ENCODE measurements at regions not wholly inside any gene's neighbourhood (a gene's known extent, or its start where the extent isn't known, plus 50 kb on each side); places are given as distances from the start of the nearest gene placed in this dataset.

DNA sequence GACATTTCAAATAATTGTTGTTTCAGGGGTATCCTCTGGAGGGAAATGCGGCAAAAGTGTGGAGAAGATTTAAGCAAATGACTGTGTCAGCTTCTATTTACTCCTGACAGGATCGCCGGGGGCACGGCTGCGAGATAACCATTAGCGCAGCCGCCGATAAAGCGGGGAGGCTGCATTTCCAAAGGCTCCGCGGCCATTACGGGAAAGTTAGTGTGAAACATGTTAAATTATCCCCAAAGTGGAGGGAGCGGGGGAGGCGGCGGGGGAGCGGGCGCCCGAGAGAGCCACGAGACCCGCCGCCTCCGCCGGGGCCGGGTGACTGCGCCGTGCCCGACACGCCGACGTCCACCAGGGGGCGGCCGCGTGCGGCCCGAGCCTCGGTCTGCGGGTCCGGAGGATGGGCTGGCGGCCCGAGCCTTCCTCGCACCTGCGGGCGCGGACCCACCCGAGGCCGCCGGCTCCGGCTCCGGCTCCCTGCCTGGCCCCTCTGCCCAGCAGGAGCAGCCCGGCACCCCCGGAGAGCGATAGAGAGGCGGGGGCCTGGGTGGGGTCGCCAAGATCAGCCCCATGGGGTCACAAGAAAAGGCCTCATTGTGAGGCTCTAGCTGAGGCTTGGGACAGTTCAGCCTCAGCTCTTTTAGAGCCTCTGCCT lies 74.4 kb upstream of the PAX2 start:
- DNase-seq (ENCODE audit: unreplicated experiment) = peak; percentile 16
- Mint-ChIP-seq H3K27me3 (ENCODE audit: insufficient read depth, unreplicated experiment) (peaks cover 62% of the 10 kb centered on the region), H3K27ac (ENCODE audit: low read depth, unreplicated experiment) (no peak overlapping the region), H3K36me3 (ENCODE audit: insufficient read depth, unreplicated experiment) (no peaks in the 10 kb centered on the region), H3K9me3 (ENCODE audit: unreplicated experiment) (no peaks in the 10 kb centered on the region), H3K4me3 (ENCODE audit: unreplicated experiment) (no peak overlapping the region), H3K4me1 (ENCODE audit: insufficient read depth, unreplicated experiment) (no peaks in the 10 kb centered on the region)
- CTCF ChIA-PET = interaction anchor here (0.6 to 1.8 kb wide), 12 partner anchors 12 to 439 kb away, joined by 3 to 6 read pairs (median 4); partner anchors contain the start of gene NDUFB8
- BruUV-seq (replicated peaks) = no TSS peak
- TF ChIP-seq, protein P1, sequence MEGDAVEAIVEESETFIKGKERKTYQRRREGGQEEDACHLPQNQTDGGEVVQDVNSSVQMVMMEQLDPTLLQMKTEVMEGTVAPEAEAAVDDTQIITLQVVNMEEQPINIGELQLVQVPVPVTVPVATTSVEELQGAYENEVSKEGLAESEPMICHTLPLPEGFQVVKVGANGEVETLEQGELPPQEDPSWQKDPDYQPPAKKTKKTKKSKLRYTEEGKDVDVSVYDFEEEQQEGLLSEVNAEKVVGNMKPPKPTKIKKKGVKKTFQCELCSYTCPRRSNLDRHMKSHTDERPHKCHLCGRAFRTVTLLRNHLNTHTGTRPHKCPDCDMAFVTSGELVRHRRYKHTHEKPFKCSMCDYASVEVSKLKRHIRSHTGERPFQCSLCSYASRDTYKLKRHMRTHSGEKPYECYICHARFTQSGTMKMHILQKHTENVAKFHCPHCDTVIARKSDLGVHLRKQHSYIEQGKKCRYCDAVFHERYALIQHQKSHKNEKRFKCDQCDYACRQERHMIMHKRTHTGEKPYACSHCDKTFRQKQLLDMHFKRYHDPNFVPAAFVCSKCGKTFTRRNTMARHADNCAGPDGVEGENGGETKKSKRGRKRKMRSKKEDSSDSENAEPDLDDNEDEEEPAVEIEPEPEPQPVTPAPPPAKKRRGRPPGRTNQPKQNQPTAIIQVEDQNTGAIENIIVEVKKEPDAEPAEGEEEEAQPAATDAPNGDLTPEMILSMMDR (IDR thresholded peaks at IDR 0.05; ENCODE audit: unreplicated experiment) = peak; percentile 80
- intact Hi-C loops (cut with micrococcal nuclease) = loop anchor here (1.0 to 10.0 kb wide), 2 partner anchors 74 to 207 kb away; partner anchors contain the start of gene PAX2
- POLR2A ChIA-PET = interaction anchor here (0.6 kb wide), 1 partner anchor 127 kb away, joined by 3 read pairs; no protein-coding TSS in a partner anchor

DNA sequence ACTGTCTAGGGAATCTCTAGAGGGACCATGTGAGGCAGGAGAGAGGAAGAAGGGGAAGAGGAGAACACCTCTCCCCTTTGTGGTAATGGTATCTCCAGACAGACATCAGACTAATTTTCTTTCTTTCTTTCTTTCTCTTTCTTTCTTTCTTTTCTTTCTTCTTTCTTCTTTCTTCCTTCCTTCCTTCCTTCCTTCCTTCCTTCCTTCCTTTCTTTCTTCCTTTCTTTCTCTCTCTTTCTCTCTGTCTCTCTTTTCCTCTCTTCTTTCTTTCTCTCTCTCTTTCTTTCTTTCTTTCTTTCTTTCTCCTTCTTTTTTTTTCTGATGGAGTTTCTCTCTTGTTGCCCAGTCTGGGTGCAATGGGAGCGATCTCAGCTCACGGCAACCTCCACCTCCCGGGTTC lies 73.2 kb upstream of the PAX2 start:
- POLR2A ChIA-PET = no interaction called here
- no peak for DNase-seq (ENCODE audit: unreplicated experiment)
- Mint-ChIP-seq H3K36me3 (ENCODE audit: insufficient read depth, unreplicated experiment) (no peaks in the 10 kb centered on the region), H3K27ac (ENCODE audit: low read depth, unreplicated experiment) (no peak overlapping the region), H3K4me1 (ENCODE audit: insufficient read depth, unreplicated experiment) (no peaks in the 10 kb centered on the region), H3K27me3 (ENCODE audit: insufficient read depth, unreplicated experiment) (peaks cover 74% of the 10 kb centered on the region), H3K9me3 (ENCODE audit: unreplicated experiment) (no peaks in the 10 kb centered on the region), H3K4me3 (ENCODE audit: unreplicated experiment) (no peak overlapping the region)
- TF ChIP-seq, protein P1 (IDR thresholded peaks at IDR 0.05; ENCODE audit: unreplicated experiment) = no peak
- CTCF ChIA-PET = interaction anchor here (0.7 to 1.8 kb wide), 6 partner anchors 11 to 338 kb away, joined by 3 to 6 read pairs (median 4); no protein-coding TSS in a partner anchor
- no TSS peak for BruUV-seq (replicated peaks)
- intact Hi-C loops (cut with micrococcal nuclease) = loop anchor here (10.0 kb wide), 1 partner anchor 73 kb away; the partner anchor contains the start of gene PAX2

DNA sequence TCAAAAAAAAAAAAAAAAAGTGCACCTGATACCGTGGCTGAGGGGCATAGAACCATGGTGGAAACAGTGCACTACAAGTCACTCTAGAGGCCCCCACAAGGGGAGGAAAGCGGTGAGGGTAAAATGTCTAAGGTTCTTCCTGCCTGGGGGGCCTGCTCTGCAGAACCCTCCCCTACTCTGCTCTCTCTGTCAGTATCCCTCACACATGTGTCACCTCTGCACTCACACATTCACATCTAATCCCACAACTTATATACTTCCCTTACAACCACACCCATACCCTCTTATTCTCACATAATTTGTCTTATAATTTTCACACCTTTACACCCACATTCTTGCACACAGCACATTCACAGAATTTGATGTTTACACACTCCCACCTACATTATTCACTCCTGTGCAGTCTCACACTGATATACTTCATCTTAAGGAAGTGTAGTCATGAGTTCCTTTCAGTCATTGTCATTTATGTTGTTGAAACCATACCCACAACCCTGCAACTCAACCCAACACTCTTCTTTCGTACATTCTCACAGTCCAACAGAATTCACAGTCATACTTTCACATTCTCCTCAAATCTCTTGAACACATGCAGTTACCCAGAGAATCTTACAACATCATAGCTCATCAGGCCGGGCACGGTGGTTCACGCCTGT lies 68.0 kb upstream of the PAX2 start:
- no TSS peak for BruUV-seq (replicated peaks)
- H3K9me3 Mint-ChIP-seq (ENCODE audit: unreplicated experiment) = no peaks in the 10 kb centered on the region
- H3K4me1 Mint-ChIP-seq (ENCODE audit: insufficient read depth, unreplicated experiment) = no peaks in the 10 kb centered on the region
- DNase-seq (ENCODE audit: unreplicated experiment) = no peak
- no peaks in the 10 kb centered on the region for H3K36me3 Mint-ChIP-seq (ENCODE audit: insufficient read depth, unreplicated experiment)
- TF ChIP-seq, protein P1 (IDR thresholded peaks at IDR 0.05; ENCODE audit: unreplicated experiment) = no peak
- no peak overlapping the region for H3K27ac Mint-ChIP-seq (ENCODE audit: low read depth, unreplicated experiment)
- ChIA-PET CTCF (interaction anchor here (0.5 to 0.7 kb wide), 2 partner anchors 16 to 49 kb away, joined by 3 read pairs; no protein-coding TSS in a partner anchor), POLR2A (no interaction called here)
- H3K27me3 Mint-ChIP-seq (ENCODE audit: insufficient read depth, unreplicated experiment) = peaks cover 53% of the 10 kb centered on the region
- intact Hi-C loops (cut with micrococcal nuclease) = loop anchor here (10.0 kb wide), 1 partner anchor 67 kb away; the partner anchor contains the start of gene PAX2
- no peak overlapping the region for H3K4me3 Mint-ChIP-seq (ENCODE audit: unreplicated experiment)

DNA sequence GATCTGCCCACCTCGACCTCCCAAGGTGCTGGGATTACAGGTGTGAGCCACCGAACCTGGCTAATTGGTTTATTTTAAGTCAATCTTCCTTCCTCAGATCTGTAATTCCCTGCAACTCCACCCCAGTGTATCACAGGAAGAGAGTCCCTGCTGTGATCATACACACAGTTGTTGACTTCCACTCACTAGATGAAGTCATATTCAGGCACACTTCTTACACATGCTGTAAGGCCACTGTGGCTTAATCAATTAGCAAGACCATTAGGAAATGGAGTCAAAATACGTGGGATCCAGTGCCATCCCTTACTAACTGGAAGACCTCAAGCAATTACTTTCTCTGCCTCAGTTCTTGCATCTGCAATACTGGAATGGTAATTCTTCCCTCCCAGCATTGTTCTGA lies 66.1 kb upstream of the PAX2 start:
- Mint-ChIP-seq H3K36me3 (ENCODE audit: insufficient read depth, unreplicated experiment) (no peaks in the 10 kb centered on the region), H3K27ac (ENCODE audit: low read depth, unreplicated experiment) (no peak overlapping the region), H3K27me3 (ENCODE audit: insufficient read depth, unreplicated experiment) (peaks cover 59% of the 10 kb centered on the region), H3K4me3 (ENCODE audit: unreplicated experiment) (no peak overlapping the region), H3K4me1 (ENCODE audit: insufficient read depth, unreplicated experiment) (no peaks in the 10 kb centered on the region), H3K9me3 (ENCODE audit: unreplicated experiment) (no peaks in the 10 kb centered on the region)
- TF ChIP-seq, protein P1 (IDR thresholded peaks at IDR 0.05; ENCODE audit: unreplicated experiment) = no peak
- intact Hi-C loops (cut with micrococcal nuclease) = loop anchor here (10.0 kb wide), 1 partner anchor 65 kb away; the partner anchor contains the start of gene PAX2
- DNase-seq (ENCODE audit: unreplicated experiment) = no peak
- CTCF ChIA-PET = interaction anchor here (0.6 kb wide), 1 partner anchor 1630 kb away, joined by 3 read pairs; no protein-coding TSS in a partner anchor
- no TSS peak for BruUV-seq (replicated peaks)
- POLR2A ChIA-PET = no interaction called here

All from MCF 10A (cell line).